HCT116 (cell line): ENCODE measurements at regions not wholly inside any gene's neighbourhood (a gene's known extent, or its start where the extent isn't known, plus 50 kb on each side); places are given as distances from the start of the nearest gene placed in this dataset.
A peak's percentile ranks its signal among the peaks of the same experiment; 100 is the strongest.

Experiments used
- ATAC-seq: fragments of 200-7000 bp; cut with Tn5 transposase; 2 replicates; pipeline ENCODE4 v1.9.1; 2020; ENCODE audit warnings: mild to moderate bottlenecking, moderate library complexity
- BruUV-seq: library from RNA; stranded (reverse); fragments of 400-500 nt; replicated peaks from 2 replicates; lab custom pipeline; 2021; lab: Mats Ljungman, UMichigan
- CTCF ChIA-PET: fragments of 300-600 bp; sonication (Branson Sonifier 250); formaldehyde crosslinking; loops from one replicate; lab custom pipeline; 2021; ENCODE audit warnings: antibody characterized with exemption; lab: Charles Lee
- POLR2A ChIA-PET: fragments of 300-600, 350-600 bp; sonication (Branson Sonifier 250); formaldehyde crosslinking; loops from one replicate; lab custom pipeline; 2021; ENCODE audit warnings: antibody characterized with exemption; lab: Charles Lee
- RAD21 ChIA-PET, 2 experiments: fragments of 300-600 bp; sonication (Branson Sonifier 250); formaldehyde crosslinking; loops; one replicate each; lab custom pipeline; 2023; ENCODE audit warnings: low total read pairs in 2 of 2; ENCODE audit not compliant: uncharacterized antibody in 2 of 2, unreplicated experiment in 2 of 2, low non-redundant PET in 1 of 2; lab: Charles Lee
- DNase-seq: peaks from one replicate; pipeline ENCODE4 v3.0.0-alpha.2; 2010; ENCODE audit warnings: low read depth, low spot score
- H2AFZ ChIP-seq: fragments of 200-600 bp; shearing (Covaris generic), sonication (generic); 2 replicates; pipeline ENCODE4 v1.6.1; 2017; ENCODE audit warnings: low read depth, mixed run types, mixed read lengths, antibody characterized with exemption, low read length; ENCODE audit not compliant: poor library complexity, severe bottlenecking
- H3K27ac ChIP-seq: 2 replicates; pipeline ENCODE4 v1.5.1; 2012; ENCODE audit warnings: low read depth, low read length
- H3K27me3 ChIP-seq: fragments of 200-600 bp; sonication (generic); 2 replicates; pipeline ENCODE4 v1.6.1; 2016; ENCODE audit warnings: mixed run types, low read length, mixed read lengths; ENCODE audit not compliant: insufficient read depth
- H3K36me3 ChIP-seq, 2 experiments: fragments of 200-500 bp in 1 of 2; fragments of 200-600 bp in 1 of 2; sonication (Bioruptor generic) in 1 of 2; sonication (generic) in 1 of 2; 2 replicates each; pipeline versions ENCODE4 v1.5.1 to v1.6.1; 2014 to 2016; ENCODE audit warnings: low read length in 2 of 2, inconsistent platforms in 1 of 2, mixed read lengths in 1 of 2, mixed run types in 1 of 2; ENCODE audit not compliant: insufficient read depth in 2 of 2, control insufficient read depth in 1 of 2
- H3K4me1 ChIP-seq, 2 experiments: fragments of 200-600 bp in 1 of 2; sonication (generic) in 1 of 2; 2 replicates each; pipeline versions ENCODE4 v1.5.1 to v1.6.1; 2012 to 2017; ENCODE audit warnings: low read length in 2 of 2, inconsistent platforms in 1 of 2, mild to moderate bottlenecking in 1 of 2, mixed read lengths in 1 of 2, mixed run types in 1 of 2, moderate library complexity in 1 of 2; ENCODE audit not compliant: insufficient read depth in 2 of 2, control insufficient read depth in 1 of 2
- H3K4me2 ChIP-seq: fragments of 200-600 bp; sonication (generic); 2 replicates; pipeline ENCODE4 v1.6.1; 2017; ENCODE audit warnings: mixed run types, low read length, mixed read lengths
- H3K4me3 ChIP-seq, 2 experiments: fragments of 200-600 bp in 1 of 2; sonication (generic) in 1 of 2; replicated peaks in 1 of 2; 2 replicates each; pipeline ENCODE4 v1.5.1; 2011 to 2016; ENCODE audit warnings: low read length in 2 of 2, control low read depth in 1 of 2, low read depth in 1 of 2, mild to moderate bottlenecking in 1 of 2, mixed read lengths in 1 of 2, mixed run types in 1 of 2
- H3K79me2 ChIP-seq: fragments of 200-600 bp; sonication (generic); 2 replicates; pipeline ENCODE4 v1.6.1; 2017; ENCODE audit warnings: mild to moderate bottlenecking, mixed run types, low read length, moderate library complexity, mixed read lengths; ENCODE audit not compliant: insufficient read depth
- H3K9ac ChIP-seq: fragments of 200-600 bp; sonication (generic); 2 replicates; pipeline ENCODE4 v1.6.1; 2016; ENCODE audit warnings: low read length, mixed read lengths
- H3K9me2 ChIP-seq: fragments of 200-600 bp; sonication (generic), shearing (Covaris generic); 2 replicates; pipeline ENCODE4 v1.6.1; 2017; ENCODE audit warnings: mixed run types, mild to moderate bottlenecking, moderate library complexity; ENCODE audit not compliant: insufficient read depth
- H3K9me3 ChIP-seq, 2 experiments: fragments of 200-500 bp in 1 of 2; fragments of 200-600 bp in 1 of 2; sonication (Bioruptor generic) in 1 of 2; sonication (generic) in 1 of 2; 2 replicates each; pipeline ENCODE4 v1.6.1; 2014 to 2017; ENCODE audit warnings: low read length in 2 of 2, mixed read lengths in 2 of 2, inconsistent platforms in 1 of 2, low read depth in 1 of 2, mild to moderate bottlenecking in 1 of 2, mixed run types in 1 of 2, moderate library complexity in 1 of 2; ENCODE audit not compliant: control insufficient read depth in 1 of 2, insufficient read depth in 1 of 2
- H4K20me1 ChIP-seq: fragments of 200-600 bp; sonication (generic), shearing (Covaris generic); 2 replicates; pipeline ENCODE4 v1.6.1; 2017; ENCODE audit warnings: mixed run types, mild to moderate bottlenecking, moderate library complexity; ENCODE audit not compliant: insufficient read depth
- EGR1 ChIP-seq: IDR thresholded peaks from 2 replicates; pipeline ENCODE4 v1.6.1; 2012; ENCODE audit warnings: low read depth
- ELF1 ChIP-seq: IDR thresholded peaks from 2 replicates; pipeline ENCODE4 v1.6.1; 2012; ENCODE audit warnings: low read depth, borderline replicate concordance
- EZH2phosphoT487 ChIP-seq: fragments of 200-600 bp; IDR thresholded peaks from 2 replicates; pipeline ENCODE4 v1.6.1; 2018; ENCODE audit warnings: antibody characterized with exemption, borderline replicate concordance
- FOSL1 ChIP-seq: IDR thresholded peaks from 2 replicates; pipeline ENCODE4 v1.6.1; 2012; ENCODE audit warnings: low read depth
- JUND ChIP-seq: IDR thresholded peaks from 2 replicates; pipeline ENCODE4 v1.6.1; 2012
- POLR2A ChIP-seq: IDR thresholded peaks from 2 replicates; pipeline ENCODE4 v1.7.0; 2011; ENCODE audit warnings: borderline replicate concordance; ENCODE audit not compliant: insufficient read depth, insufficient read length; ENCODE audit errors: extremely low read depth
- POLR2AphosphoS5 ChIP-seq: IDR thresholded peaks from 2 replicates; pipeline ENCODE4 v1.6.1; 2011; ENCODE audit warnings: mild to moderate bottlenecking, low read depth, low read length, moderate library complexity
- RAD21 ChIP-seq: IDR thresholded peaks from 2 replicates; pipeline ENCODE4 v1.6.1; 2012; ENCODE audit warnings: low read depth, mild to moderate bottlenecking
- SIN3A ChIP-seq: IDR thresholded peaks from 2 replicates; pipeline ENCODE4 v1.6.1; 2012; ENCODE audit warnings: low read depth
- TCF7L2 ChIP-seq: IDR thresholded peaks from 2 replicates; pipeline ENCODE4 v1.7.0; 2011; ENCODE audit warnings: borderline replicate concordance, inconsistent platforms; ENCODE audit not compliant: insufficient read depth, insufficient read length; ENCODE audit errors: extremely low read depth
- YY1 ChIP-seq: IDR thresholded peaks from 2 replicates; pipeline ENCODE4 v1.6.1; 2011; ENCODE audit warnings: low read length, low read depth, moderate library complexity, mild to moderate bottlenecking; ENCODE audit not compliant: insufficient replicate concordance; ENCODE audit errors: extremely low read depth
- ZFX ChIP-seq: fragments of 450-650 bp; IDR thresholded peaks from 2 replicates; pipeline ENCODE4 v1.6.1; 2017
- ZNF274 ChIP-seq: fragments of 200-500 bp; sonication (Bioruptor generic); IDR thresholded peaks from 2 replicates; pipeline ENCODE4 v1.6.1; 2014; ENCODE audit warnings: mild to moderate bottlenecking, low read depth, low read length, inconsistent platforms
- intact Hi-C: fragments of 100-400 bp; cut with micrococcal nuclease; formaldehyde crosslinking; loops from 2 replicates; pipeline ENCODE4 v1.10.0; 2022
- TF ChIP-seq, protein P1 (sequence below), 3 experiments: fragments of 200-600 bp in 1 of 3; sonication (generic) in 1 of 3; IDR thresholded peaks in 2 of 3; conservative IDR thresholded peaks in 1 of 3; 2 replicates each; pipeline ENCODE4 v1.5.1; 2012 to 2017; ENCODE audit warnings: low read depth in 2 of 3, low read length in 2 of 3, antibody characterized with exemption in 1 of 3, borderline replicate concordance in 1 of 3, control low read depth in 1 of 3, mild to moderate bottlenecking in 1 of 3, mixed read lengths in 1 of 3, mixed run types in 1 of 3, moderate library complexity in 1 of 3; ENCODE audit not compliant: insufficient read depth in 1 of 3
- TF ChIP-seq, protein P2 (sequence below): IDR thresholded peaks from 2 replicates; pipeline ENCODE4 v1.6.1; 2012

DNA sequence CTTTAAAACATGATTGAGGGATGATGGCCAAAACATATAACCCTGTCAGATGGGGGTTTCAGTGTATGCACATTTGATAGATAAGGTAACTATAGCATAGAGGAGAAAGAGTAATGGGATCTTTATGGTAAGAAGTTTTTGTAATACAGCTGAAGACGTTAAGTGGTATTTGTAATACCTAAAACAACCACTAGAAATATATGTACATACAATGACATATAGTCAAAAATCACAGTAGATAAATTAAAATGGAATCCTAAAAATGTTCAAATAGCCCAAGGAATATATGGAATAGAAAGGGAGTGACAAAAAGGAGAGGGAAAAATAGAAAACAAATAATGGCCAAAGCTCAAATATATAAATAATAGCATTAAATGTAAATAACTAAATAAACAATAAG lies 371.3 kb upstream of the FSTL5 start:
- Histone ChIP-seq H3K4me3 (no peak overlapping the region), H3K9me2 (no peaks in the 10 kb centered on the region), H3K27me3 (no peaks in the 10 kb centered on the region), H3K9ac (no peak overlapping the region), H3K4me2 (no peak overlapping the region), H3K9me3 (no peaks in the 10 kb centered on the region), H4K20me1 (no peaks in the 10 kb centered on the region), H2AFZ (no peak overlapping the region)
- intact Hi-C loops, result no loop called here
- ATAC-seq, result no peak
- no TSS peak for BruUV-seq
- CTCF ChIA-PET, result no interaction called here
- TF ChIP-seq ZFX, result no peak
- TF ChIP-seq RAD21, result no peak
- TF ChIP-seq YY1, result no peak
- TF ChIP-seq, protein P1, sequence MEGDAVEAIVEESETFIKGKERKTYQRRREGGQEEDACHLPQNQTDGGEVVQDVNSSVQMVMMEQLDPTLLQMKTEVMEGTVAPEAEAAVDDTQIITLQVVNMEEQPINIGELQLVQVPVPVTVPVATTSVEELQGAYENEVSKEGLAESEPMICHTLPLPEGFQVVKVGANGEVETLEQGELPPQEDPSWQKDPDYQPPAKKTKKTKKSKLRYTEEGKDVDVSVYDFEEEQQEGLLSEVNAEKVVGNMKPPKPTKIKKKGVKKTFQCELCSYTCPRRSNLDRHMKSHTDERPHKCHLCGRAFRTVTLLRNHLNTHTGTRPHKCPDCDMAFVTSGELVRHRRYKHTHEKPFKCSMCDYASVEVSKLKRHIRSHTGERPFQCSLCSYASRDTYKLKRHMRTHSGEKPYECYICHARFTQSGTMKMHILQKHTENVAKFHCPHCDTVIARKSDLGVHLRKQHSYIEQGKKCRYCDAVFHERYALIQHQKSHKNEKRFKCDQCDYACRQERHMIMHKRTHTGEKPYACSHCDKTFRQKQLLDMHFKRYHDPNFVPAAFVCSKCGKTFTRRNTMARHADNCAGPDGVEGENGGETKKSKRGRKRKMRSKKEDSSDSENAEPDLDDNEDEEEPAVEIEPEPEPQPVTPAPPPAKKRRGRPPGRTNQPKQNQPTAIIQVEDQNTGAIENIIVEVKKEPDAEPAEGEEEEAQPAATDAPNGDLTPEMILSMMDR (IDR thresholded peaks at IDR 0.05 in 2 of 3, conservative IDR thresholded peaks at IDR 0.05 in 1 of 3; ENCODE audit: borderline replicate concordance in 1 of 3, insufficient read depth in 1 of 3, low read depth in 2 of 3, low read length in 2 of 3), result peak in 1 of 3 experiments; percentile 40; a peak in 2 of 6 replicates
- TF ChIP-seq, all 23 proteins: peak for 1
- Histone ChIP-seq H3K79me2 (no peaks in the 10 kb centered on the region), H3K36me3 (no peaks in the 10 kb centered on the region), H3K27ac (no peak overlapping the region), H3K4me1 (no peaks in the 10 kb centered on the region)
- ChIA-PET POLR2A (no interaction called here), RAD21 (no interaction called here)
- no peak for DNase-seq

DNA sequence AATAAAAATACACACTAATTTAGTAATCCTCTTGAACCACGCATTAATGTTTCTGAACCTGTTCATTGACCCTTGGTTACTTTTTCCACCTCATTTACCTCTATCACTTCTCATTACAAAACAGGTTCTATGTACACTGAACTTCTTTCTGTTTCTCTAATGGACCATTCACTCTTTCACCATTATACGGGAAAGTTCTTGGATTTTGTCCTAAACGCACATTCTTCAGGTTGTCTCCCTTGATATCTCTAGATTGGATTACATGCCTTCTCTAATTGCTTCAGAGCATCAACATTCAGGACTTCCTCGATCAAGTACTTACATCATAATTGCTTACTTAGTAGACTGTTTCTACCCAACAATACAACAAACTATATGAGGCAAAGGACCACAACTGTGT lies 359.4 kb upstream of the FSTL5 start:
- no peaks in the 10 kb centered on the region for H3K4me1 ChIP-seq
- H3K9me3 ChIP-seq, result no peaks in the 10 kb centered on the region
- no peaks in the 10 kb centered on the region for H3K36me3 ChIP-seq
- no TSS peak for BruUV-seq
- CTCF ChIA-PET, result no interaction called here
- no peak overlapping the region for H3K4me2 ChIP-seq
- no peaks in the 10 kb centered on the region for H4K20me1 ChIP-seq
- no peak overlapping the region for H3K9ac ChIP-seq
- intact Hi-C loops, result no loop called here
- no peaks in the 10 kb centered on the region for H3K9me2 ChIP-seq
- TF ChIP-seq POLR2A (no peak), ZNF274 (no peak), YY1 (no peak), SIN3A (no peak), JUND (no peak), EGR1 (no peak), ELF1 (no peak), EZH2phosphoT487 (no peak), POLR2AphosphoS5 (no peak), TCF7L2 (no peak), FOSL1 (no peak)
- TF ChIP-seq, protein P1 (IDR thresholded peaks at IDR 0.05 in 2 of 3, conservative IDR thresholded peaks at IDR 0.05 in 1 of 3; ENCODE audit: borderline replicate concordance in 1 of 3, insufficient read depth in 1 of 3, low read depth in 2 of 3, low read length in 2 of 3), result no peak
- TF ChIP-seq, protein P2, sequence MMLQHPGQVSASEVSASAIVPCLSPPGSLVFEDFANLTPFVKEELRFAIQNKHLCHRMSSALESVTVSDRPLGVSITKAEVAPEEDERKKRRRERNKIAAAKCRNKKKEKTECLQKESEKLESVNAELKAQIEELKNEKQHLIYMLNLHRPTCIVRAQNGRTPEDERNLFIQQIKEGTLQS, result no peak
- TF ChIP-seq, all 23 proteins: peak for 0
- Histone ChIP-seq H3K79me2 (no peaks in the 10 kb centered on the region), H3K27ac (no peak overlapping the region), H2AFZ (no peak overlapping the region), H3K4me3 (no peak overlapping the region), H3K27me3 (no peaks in the 10 kb centered on the region)
- DNase-seq (no peak), ATAC-seq (no peak)
- ChIA-PET RAD21 (no interaction called here), POLR2A (no interaction called here)
